ENCODE measurements at regions not wholly inside any gene's neighbourhood (a gene's known extent, or its start where the extent isn't known, plus 50 kb on each side); places are given as distances from the start of the nearest gene placed in this dataset.

DNA sequence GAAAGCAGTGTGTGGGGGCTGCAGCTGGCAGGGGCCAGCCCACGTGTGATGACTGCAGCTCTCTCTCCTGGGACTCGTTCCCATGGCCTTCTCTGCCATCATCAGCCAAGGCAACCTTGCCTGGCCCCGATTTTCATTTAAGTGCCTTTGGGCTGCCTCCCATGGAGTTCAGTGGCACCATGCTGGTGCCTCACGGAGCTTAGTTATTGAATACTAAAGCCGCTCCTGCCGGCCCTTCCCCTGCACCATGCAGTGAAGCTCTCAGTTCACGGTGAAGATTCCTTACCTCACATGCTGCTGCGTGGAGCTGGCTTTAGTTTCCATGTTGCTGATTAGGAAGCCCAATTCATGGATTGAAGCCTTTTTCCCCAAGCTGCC lies 141.5 kb upstream of the EEPD1 start:
- Histone ChIP-seq H3K27ac (no peak overlapping the region), H3K9me3 (ENCODE audit: control insufficient read depth, low read length) (no peaks in the 10 kb centered on the region), H3K4me2 (ENCODE audit: low read length) (no peak overlapping the region), H3K79me2 (no peaks in the 10 kb centered on the region), H3K9ac (no peak overlapping the region), H3K4me3 (ENCODE audit: low read depth, low read length) (no peak overlapping the region), H2AFZ (no peak overlapping the region), H3K4me1 (peaks cover 2% of the 10 kb centered on the region), H3K36me3 (ENCODE audit: control insufficient read depth, insufficient read depth, low read length) (no peaks in the 10 kb centered on the region), H3K27me3 (ENCODE audit: control insufficient read depth, insufficient read depth, low read length) (no peaks in the 10 kb centered on the region)
- TF ChIP-seq, protein P1, sequence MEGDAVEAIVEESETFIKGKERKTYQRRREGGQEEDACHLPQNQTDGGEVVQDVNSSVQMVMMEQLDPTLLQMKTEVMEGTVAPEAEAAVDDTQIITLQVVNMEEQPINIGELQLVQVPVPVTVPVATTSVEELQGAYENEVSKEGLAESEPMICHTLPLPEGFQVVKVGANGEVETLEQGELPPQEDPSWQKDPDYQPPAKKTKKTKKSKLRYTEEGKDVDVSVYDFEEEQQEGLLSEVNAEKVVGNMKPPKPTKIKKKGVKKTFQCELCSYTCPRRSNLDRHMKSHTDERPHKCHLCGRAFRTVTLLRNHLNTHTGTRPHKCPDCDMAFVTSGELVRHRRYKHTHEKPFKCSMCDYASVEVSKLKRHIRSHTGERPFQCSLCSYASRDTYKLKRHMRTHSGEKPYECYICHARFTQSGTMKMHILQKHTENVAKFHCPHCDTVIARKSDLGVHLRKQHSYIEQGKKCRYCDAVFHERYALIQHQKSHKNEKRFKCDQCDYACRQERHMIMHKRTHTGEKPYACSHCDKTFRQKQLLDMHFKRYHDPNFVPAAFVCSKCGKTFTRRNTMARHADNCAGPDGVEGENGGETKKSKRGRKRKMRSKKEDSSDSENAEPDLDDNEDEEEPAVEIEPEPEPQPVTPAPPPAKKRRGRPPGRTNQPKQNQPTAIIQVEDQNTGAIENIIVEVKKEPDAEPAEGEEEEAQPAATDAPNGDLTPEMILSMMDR (IDR thresholded peaks at IDR 0.05) = no peak

GRCh38 chr7:36013246-36014014 lies 139.6 kb upstream of the EEPD1 start:
- no peak overlapping the region for H3K9ac ChIP-seq
- TF ChIP-seq, protein P1 (IDR thresholded peaks at IDR 0.05) = no peak
- no peak overlapping the region for H2AFZ ChIP-seq
- H3K27ac ChIP-seq = no peak overlapping the region
- no peaks in the 10 kb centered on the region for H3K36me3 ChIP-seq (ENCODE audit: control insufficient read depth, insufficient read depth, low read length)
- H3K4me1 ChIP-seq = no peaks in the 10 kb centered on the region
- no peak overlapping the region for H3K4me3 ChIP-seq (ENCODE audit: low read depth, low read length)
- no peaks in the 10 kb centered on the region for H3K79me2 ChIP-seq
- H3K27me3 ChIP-seq (ENCODE audit: control insufficient read depth, insufficient read depth, low read length) = no peaks in the 10 kb centered on the region
- no peak overlapping the region for H3K4me2 ChIP-seq (ENCODE audit: low read length)
- no peaks in the 10 kb centered on the region for H3K9me3 ChIP-seq (ENCODE audit: control insufficient read depth, low read length)

GRCh38 chr7:36014961-36015360 lies 138.1 kb upstream of the EEPD1 start:
- Histone ChIP-seq H3K9ac (no peak overlapping the region), H3K27ac (no peak overlapping the region), H2AFZ (no peak overlapping the region), H3K4me3 (ENCODE audit: low read depth, low read length) (no peak overlapping the region), H3K27me3 (ENCODE audit: control insufficient read depth, insufficient read depth, low read length) (no peaks in the 10 kb centered on the region), H3K36me3 (ENCODE audit: control insufficient read depth, insufficient read depth, low read length) (no peaks in the 10 kb centered on the region), H3K9me3 (ENCODE audit: control insufficient read depth, low read length) (no peaks in the 10 kb centered on the region), H3K79me2 (no peaks in the 10 kb centered on the region), H3K4me2 (ENCODE audit: low read length) (no peak overlapping the region), H3K4me1 (no peaks in the 10 kb centered on the region)
- TF ChIP-seq, protein P1 (IDR thresholded peaks at IDR 0.05) = no peak

DNA sequence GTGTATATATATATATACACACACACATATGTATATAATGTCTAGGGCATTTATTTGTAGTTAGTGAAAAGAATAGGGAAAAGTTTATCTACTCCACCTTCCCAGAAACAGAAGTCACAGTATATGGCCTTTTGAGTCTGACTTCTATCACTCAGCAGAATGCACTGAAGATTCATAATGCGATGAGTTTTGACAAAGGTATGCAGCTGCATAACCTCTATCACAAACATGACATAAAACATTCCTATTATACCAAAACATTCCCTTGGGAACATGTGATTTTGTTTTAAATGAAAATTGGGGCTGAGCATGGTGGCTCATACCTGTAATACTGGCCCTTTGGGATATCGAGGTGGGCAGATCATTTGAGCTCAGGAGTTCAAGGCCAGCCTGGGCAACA lies 137.3 kb upstream of the EEPD1 start:
- H3K27me3 ChIP-seq (ENCODE audit: control insufficient read depth, insufficient read depth, low read length) = no peaks in the 10 kb centered on the region
- no peak overlapping the region for H3K27ac ChIP-seq
- no peak overlapping the region for H3K4me2 ChIP-seq (ENCODE audit: low read length)
- H2AFZ ChIP-seq = no peak overlapping the region
- peaks cover under 1% of the 10 kb centered on the region for H3K4me1 ChIP-seq
- H3K36me3 ChIP-seq (ENCODE audit: control insufficient read depth, insufficient read depth, low read length) = no peaks in the 10 kb centered on the region
- H3K4me3 ChIP-seq (ENCODE audit: low read depth, low read length) = no peak overlapping the region
- no peak overlapping the region for H3K9ac ChIP-seq
- H3K9me3 ChIP-seq (ENCODE audit: control insufficient read depth, low read length) = no peaks in the 10 kb centered on the region
- TF ChIP-seq, protein P1 (IDR thresholded peaks at IDR 0.05) = no peak
- no peaks in the 10 kb centered on the region for H3K79me2 ChIP-seq

DNA sequence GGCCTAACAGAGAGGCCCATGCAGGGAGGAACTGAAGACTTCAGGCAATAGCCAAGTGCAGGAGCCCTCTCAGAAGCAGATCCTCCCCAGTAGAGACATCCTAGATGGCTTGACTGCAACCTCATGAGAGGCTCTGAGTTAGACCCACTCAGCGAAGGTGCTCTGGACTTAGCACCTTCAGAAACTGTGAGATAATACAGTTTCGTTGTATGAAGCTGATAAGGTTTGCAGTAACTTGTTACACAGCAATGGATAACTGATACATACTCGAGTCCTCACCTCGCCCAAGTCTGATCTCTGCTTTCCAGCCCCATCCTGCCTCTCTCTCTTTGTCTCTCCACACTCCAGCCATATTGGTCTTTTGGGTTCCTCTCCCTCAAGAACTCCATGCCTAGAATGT lies 136.4 kb upstream of the EEPD1 start:
- Histone ChIP-seq H3K4me1 (peaks cover 9% of the 10 kb centered on the region), H3K9me3 (ENCODE audit: control insufficient read depth, low read length) (no peaks in the 10 kb centered on the region), H3K9ac (no peak overlapping the region), H3K79me2 (no peaks in the 10 kb centered on the region), H2AFZ (no peak overlapping the region), H3K4me2 (ENCODE audit: low read length) (no peak overlapping the region), H3K36me3 (ENCODE audit: control insufficient read depth, insufficient read depth, low read length) (no peaks in the 10 kb centered on the region), H3K4me3 (ENCODE audit: low read depth, low read length) (no peak overlapping the region), H3K27me3 (ENCODE audit: control insufficient read depth, insufficient read depth, low read length) (no peaks in the 10 kb centered on the region), H3K27ac (no peak overlapping the region)
- TF ChIP-seq, protein P1 (IDR thresholded peaks at IDR 0.05) = no peak

Measured in parathyroid adenoma (tissue), 2 donors.